Aorta (tissue), 5 donors: ENCODE measurements at regions not wholly inside any gene's neighbourhood (a gene's known extent, or its start where the extent isn't known, plus 50 kb on each side); places are given as distances from the start of the nearest gene placed in this dataset.

Experiments
- ATAC-seq: fragments of 200-7000 bp; cut with Tn5 transposase; one replicate; pipeline ENCODE4 v1.9.1; 2022; ENCODE audit warnings: moderate library complexity; ENCODE audit not compliant: low FRiP score
- DNase-seq, 2 donors: peaks; one replicate each; pipeline ENCODE4 v3.0.0-alpha.2; 2020
- H3K27ac ChIP-seq, 2 donors: one replicate each; pipeline ENCODE4 v1.5.1; 2013; ENCODE audit warnings: low read length in 2 of 2, mild to moderate bottlenecking in 2 of 2, moderate library complexity in 2 of 2, control low read depth in 1 of 2, inconsistent platforms in 1 of 2, low read depth in 1 of 2
- H3K27me3 ChIP-seq, 2 donors: one replicate each; pipeline ENCODE4 v1.6.1; 2013; ENCODE audit warnings: control low read depth in 1 of 2, low read length in 1 of 2, mild to moderate bottlenecking in 1 of 2, moderate library complexity in 1 of 2; ENCODE audit not compliant: insufficient read depth in 2 of 2, control insufficient read depth in 1 of 2
- H3K36me3 ChIP-seq, 2 donors: one replicate each; pipeline ENCODE4 v1.6.1; 2013; ENCODE audit warnings: control low read depth in 1 of 2, low read length in 1 of 2, mild to moderate bottlenecking in 1 of 2; ENCODE audit not compliant: insufficient read depth in 2 of 2, control insufficient read depth in 1 of 2
- H3K4me1 ChIP-seq, 2 donors: one replicate each; pipeline ENCODE4 v1.6.1; 2013; ENCODE audit warnings: low read length in 2 of 2, control low read depth in 1 of 2, mild to moderate bottlenecking in 1 of 2, moderate library complexity in 1 of 2; ENCODE audit not compliant: insufficient read depth in 2 of 2, control insufficient read depth in 1 of 2
- H3K4me3 ChIP-seq, 2 donors: one replicate each; pipeline ENCODE4 v1.5.1; 2013; ENCODE audit warnings: low read length in 2 of 2, control low read depth in 1 of 2, mild to moderate bottlenecking in 1 of 2
- H3K9me3 ChIP-seq: one replicate; pipeline ENCODE4 v1.6.1; 2013; ENCODE audit warnings: mild to moderate bottlenecking, low read length; ENCODE audit not compliant: control insufficient read depth
- WGBS, 2 donors: extraction: QIAGEN DNeasy Blood & Tissue Kit; methylation state at CpG; one replicate each; pipeline ENCODE4 v1.1.7; 2013; 5-methylcytosine and 5-hydroxymethylcytosine counted together
- intact Hi-C, 2 donors: fragments of 100-400 bp; cut with DNase I; formaldehyde crosslinking; loops; one replicate each; pipeline versions ENCODE4 v1.14.2 to v1.15.0; 2022
- donor health status: healthy with polysubstance abuse.
- donor health status: Bipolar disorder and iron deficiency.
- donor health status: DM: no; HTN: no; CAD: no.
- donor health status: DM: no; HTN: no; CAD: no.
- donor health status: DM: yes; HTN: yes; CAD: no.

- WGBS, 2 donors, result 68 to 76% methylated on average over 2 of the region's 2 CpGs
- no peaks in the 10 kb centered on the region for H3K9me3 ChIP-seq
- H3K27ac ChIP-seq, result no peak overlapping the region
- DNase-seq (no peak), ATAC-seq (no peak)
- intact Hi-C loops, result no loop called here
- H3K4me3 ChIP-seq, result no peak overlapping the region
- no peaks in the 10 kb centered on the region for H3K36me3 ChIP-seq
- no peaks in the 10 kb centered on the region for H3K27me3 ChIP-seq
- no peaks in the 10 kb centered on the region for H3K4me1 ChIP-seq
Measured at GRCh38 chr13:89920461-89920860, 1427.0 kb upstream of the MIR17HG start.

GRCh38 chr13:89923052-89923451, 1424.4 kb upstream of the MIR17HG start:
- intact Hi-C loops, result no loop called here

GRCh38 chr13:89923736-89924135, 1423.8 kb upstream of the MIR17HG start:
- Histone ChIP-seq H3K9me3 (no peaks in the 10 kb centered on the region), H3K36me3 (no peaks in the 10 kb centered on the region), H3K4me1 (no peaks in the 10 kb centered on the region), H3K27me3 (no peaks in the 10 kb centered on the region), H3K4me3 (no peak overlapping the region), H3K27ac (no peak overlapping the region)
- no peak for ATAC-seq
- intact Hi-C loops, result no loop called here
- no peak for DNase-seq
- WGBS, 2 donors, result 47 to 53% methylated on average over 2 of the region's 2 CpGs

More at GRCh38 chr13:89923052-89923451, 1424.4 kb upstream of the MIR17HG start:
- Histone ChIP-seq H3K36me3 (no peaks in the 10 kb centered on the region), H3K27ac (no peak overlapping the region), H3K9me3 (no peaks in the 10 kb centered on the region), H3K4me1 (no peaks in the 10 kb centered on the region), H3K4me3 (no peak overlapping the region), H3K27me3 (no peaks in the 10 kb centered on the region)
- 59 to 79% methylated on average over 2 of the region's 2 CpGs for WGBS, 2 donors
- ATAC-seq, result no peak
- DNase-seq, result no peak

- WGBS, 2 donors, result 47 to 54% methylated on average over 2 of the region's 2 CpGs
- intact Hi-C loops, result no loop called here
- DNase-seq, result no peak
- ATAC-seq, result no peak
- Histone ChIP-seq H3K36me3 (no peaks in the 10 kb centered on the region), H3K9me3 (no peaks in the 10 kb centered on the region), H3K4me3 (no peak overlapping the region), H3K27me3 (no peaks in the 10 kb centered on the region), H3K4me1 (no peaks in the 10 kb centered on the region), H3K27ac (no peak overlapping the region)
Measured at GRCh38 chr13:89925107-89925506, 1422.4 kb upstream of the MIR17HG start.

- intact Hi-C loops, result no loop called here
- Histone ChIP-seq H3K9me3 (no peaks in the 10 kb centered on the region), H3K36me3 (no peaks in the 10 kb centered on the region), H3K4me3 (no peak overlapping the region), H3K27me3 (no peaks in the 10 kb centered on the region), H3K27ac (no peak overlapping the region), H3K4me1 (no peaks in the 10 kb centered on the region)
- no peak for DNase-seq
- ATAC-seq, result no peak
- WGBS, 2 donors, result 57 to 66% methylated on average over 2 of the region's 2 CpGs
Measured at GRCh38 chr13:89930861-89931260, 1416.6 kb upstream of the MIR17HG start.

GRCh38 chr13:89932902-89933301, 1414.6 kb upstream of the MIR17HG start:
- H3K27me3 ChIP-seq, result no peaks in the 10 kb centered on the region
- H3K4me3 ChIP-seq, result no peak overlapping the region
- no peaks in the 10 kb centered on the region for H3K9me3 ChIP-seq
- no peaks in the 10 kb centered on the region for H3K4me1 ChIP-seq
- 86 to 87% methylated on average over 8 of the region's 8 CpGs for WGBS, 2 donors
- ATAC-seq (no peak), DNase-seq (no peak)
- intact Hi-C loops, result no loop called here
- no peaks in the 10 kb centered on the region for H3K36me3 ChIP-seq
- H3K27ac ChIP-seq, result no peak overlapping the region

GRCh38 chr13:89936256-89936655, 1411.2 kb upstream of the MIR17HG start:
- no peaks in the 10 kb centered on the region for H3K9me3 ChIP-seq
- ATAC-seq, result no peak
- intact Hi-C loops, result no loop called here
- H3K27ac ChIP-seq, result no peak overlapping the region
- no peaks in the 10 kb centered on the region for H3K4me1 ChIP-seq
- 61 to 72% methylated on average over 4 of the region's 4 CpGs for WGBS, 2 donors
- H3K36me3 ChIP-seq, result no peaks in the 10 kb centered on the region
- no peak overlapping the region for H3K4me3 ChIP-seq
- H3K27me3 ChIP-seq, result no peaks in the 10 kb centered on the region
- no peak for DNase-seq

GRCh38 chr13:89937420-89937819, 1410.1 kb upstream of the MIR17HG start:
- WGBS, 2 donors, result 81 to 82% methylated on average over 3 of the region's 3 CpGs

GRCh38 chr13:89940383-89940782, 1407.1 kb upstream of the MIR17HG start:
- H3K4me1 ChIP-seq, result no peaks in the 10 kb centered on the region
- no peak overlapping the region for H3K4me3 ChIP-seq
- H3K27ac ChIP-seq, result no peak overlapping the region
- H3K9me3 ChIP-seq, result no peaks in the 10 kb centered on the region
- WGBS, 2 donors, result 64 to 70% methylated on average over 1 of the region's 1 CpG
- H3K36me3 ChIP-seq, result no peaks in the 10 kb centered on the region
- no peak for DNase-seq
- no peaks in the 10 kb centered on the region for H3K27me3 ChIP-seq
- intact Hi-C loops, result no loop called here
- ATAC-seq, result no peak

More at GRCh38 chr13:89937420-89937819, 1410.1 kb upstream of the MIR17HG start:
- DNase-seq (no peak), ATAC-seq (no peak)
- Histone ChIP-seq H3K4me1 (no peaks in the 10 kb centered on the region), H3K9me3 (no peaks in the 10 kb centered on the region), H3K27me3 (no peaks in the 10 kb centered on the region), H3K27ac (no peak overlapping the region), H3K36me3 (no peaks in the 10 kb centered on the region), H3K4me3 (no peak overlapping the region)
- intact Hi-C loops, result no loop called here
